ENCODE measurements at regions not wholly inside any gene's neighbourhood (a gene's known extent, or its start where the extent isn't known, plus 50 kb on each side); places are given as distances from the start of the nearest gene placed in this dataset.

DNA sequence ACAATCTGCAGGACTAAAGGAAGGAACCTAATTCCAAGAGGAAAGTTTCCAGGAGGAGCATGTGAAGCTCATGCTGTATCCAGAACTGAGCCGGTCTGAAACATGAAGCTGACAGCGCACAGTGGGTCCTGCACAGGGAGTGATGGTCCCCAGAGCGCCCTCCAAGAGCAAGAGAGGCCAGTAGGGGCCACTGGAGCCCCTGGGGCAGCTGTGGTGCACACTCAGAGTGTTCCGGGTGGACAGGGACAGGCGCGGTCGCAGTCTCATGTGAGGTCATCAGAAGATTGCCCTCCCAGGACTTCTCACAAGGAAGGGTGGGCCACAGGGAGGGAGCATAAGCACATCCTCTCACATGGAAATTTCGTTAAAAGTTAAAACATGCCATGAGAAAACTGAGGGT lies 355.9 kb downstream of the EIPR1 start:
- TF ChIP-seq CTCF (conservative IDR thresholded peaks at IDR 0.05; ENCODE audit: low read length) (no peak), EZH2phosphoT487 (IDR thresholded peaks at IDR 0.05; ENCODE audit: borderline replicate concordance, low read depth, low read length) (no peak)
